ENCODE measurements at regions not wholly inside any gene's neighbourhood (a gene's known extent, or its start where the extent isn't known, plus 50 kb on each side); places are given as distances from the start of the nearest gene placed in this dataset.

DNA sequence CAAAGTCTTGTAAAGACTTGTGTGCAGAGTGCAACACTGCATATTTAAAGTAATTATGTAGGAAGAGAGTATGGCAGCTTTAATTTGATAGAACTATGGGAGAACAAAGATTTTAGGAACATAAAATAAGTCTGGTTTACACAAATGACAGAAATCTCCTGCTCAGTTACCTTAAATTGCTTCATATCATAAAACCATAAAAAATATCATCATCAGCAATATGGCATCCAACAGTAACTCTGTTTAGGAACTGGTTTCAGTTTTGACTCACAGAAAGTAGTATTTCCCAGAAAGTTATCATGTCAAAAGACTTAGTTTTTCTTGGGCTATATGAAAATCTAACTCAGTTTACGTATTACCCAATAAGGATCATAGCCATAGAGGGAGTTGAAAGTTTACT, 292.1 kb upstream of the PMFBP1 start:
- TF ChIP-seq TAF1 (IDR thresholded peaks at IDR 0.05; ENCODE audit: low read depth, low read length) (no peak), POLR2A (IDR thresholded peaks at IDR 0.05; ENCODE audit: low read depth, low read length) (no peak), POLR2AphosphoS5 (IDR thresholded peaks at IDR 0.05; ENCODE audit: low read depth, low read length) (no peak), SPI1 (IDR thresholded peaks at IDR 0.05; ENCODE audit: low read depth, low read length) (no peak), POU2F2 (IDR thresholded peaks at IDR 0.05; ENCODE audit: low read depth, low read length) (no peak), PAX5 (IDR thresholded peaks at IDR 0.05; ENCODE audit: insufficient read depth, low read length, severe bottlenecking) (no peak)

Measured in GM12891 (cell line).